ENCODE measurements at regions not wholly inside any gene's neighbourhood (a gene's known extent, or its start where the extent isn't known, plus 50 kb on each side); places are given as distances from the start of the nearest gene placed in this dataset.

DNA sequence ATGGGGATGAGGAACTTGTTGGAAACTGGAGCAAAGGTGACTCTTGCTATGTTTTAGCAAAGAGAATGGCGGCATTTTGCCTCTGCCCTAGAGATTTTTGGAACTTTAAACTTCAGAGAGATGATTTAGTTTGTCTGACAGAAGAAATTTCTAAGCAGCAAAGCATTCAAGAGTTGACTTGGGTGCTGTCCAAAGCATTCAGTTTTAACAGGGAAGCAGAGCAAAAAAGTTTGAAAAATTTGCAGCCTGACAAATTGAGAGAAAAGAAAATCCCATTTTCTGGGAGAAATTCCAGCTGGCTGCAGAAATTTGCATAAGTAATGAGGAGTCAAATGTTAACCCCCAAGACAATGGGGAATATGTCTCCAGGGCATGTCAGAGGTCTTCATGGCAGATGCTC, 682.3 kb upstream of the ST8SIA4 start:
- Histone ChIP-seq H3K23me2 (ENCODE audit: low read depth, low read length) (no peaks in the 10 kb centered on the region), H3K4me1 (replicated peaks in 1 of 4; ENCODE audit: control insufficient read depth in 3 of 4, insufficient read depth in 4 of 4, low read length in 3 of 4) (no peaks in the 10 kb centered on the region), H3K36me3 (ENCODE audit: control insufficient read depth in 2 of 4, insufficient read depth in 4 of 4, low read length in 3 of 4) (no peaks in the 10 kb centered on the region), H2BK120ac (replicated peaks; ENCODE audit: low read depth, low read length) (no peak overlapping the region), H2AFZ (ENCODE audit: low read length) (no peak overlapping the region), H4K5ac (ENCODE audit: insufficient read length, low read depth, low read length) (no peak overlapping the region), H2BK15ac (ENCODE audit: low read length) (no peak overlapping the region), H3K56ac (replicated peaks; ENCODE audit: insufficient read length, low read depth, low read length) (no peak overlapping the region), H3K4me3 (ENCODE audit: extremely low read depth in 1 of 4, insufficient read depth in 2 of 4, low read depth in 3 of 4, low read length in 4 of 4) (no peak overlapping the region), H3K23ac (ENCODE audit: insufficient read length) (no peak overlapping the region), H2BK5ac (ENCODE audit: low read depth, low read length) (no peak overlapping the region), H3K79me2 (ENCODE audit: control insufficient read depth in 1 of 2, insufficient read depth in 2 of 2, low read length in 2 of 2) (no peaks in the 10 kb centered on the region), H4K91ac (replicated peaks; ENCODE audit: insufficient read length, low read length) (no peak overlapping the region), H3K9me3 (ENCODE audit: insufficient read depth in 2 of 2, low read depth in 1 of 2, low read length in 1 of 2) (no peaks in the 10 kb centered on the region), H4K20me1 (replicated peaks in 1 of 2; ENCODE audit: control insufficient read depth in 1 of 2, insufficient read depth in 2 of 2, low read length in 2 of 2) (no peaks in the 10 kb centered on the region), H3K4ac (replicated peaks; ENCODE audit: insufficient read length, low read depth, low read length) (no peak overlapping the region), H2BK20ac (ENCODE audit: low read length) (no peak overlapping the region), H4K8ac (ENCODE audit: extremely low read depth, insufficient read depth, low read length) (no peak overlapping the region), H3K18ac (ENCODE audit: extremely low read depth, low read length) (no peak overlapping the region), H3K27me3 (replicated peaks in 1 of 4; ENCODE audit: control insufficient read depth in 3 of 4, extremely low read depth in 1 of 4, insufficient read depth in 3 of 4, low read length in 3 of 4) (no peaks in the 10 kb centered on the region), H3K79me1 (ENCODE audit: low read depth, low read length) (no peaks in the 10 kb centered on the region), H3K27ac (ENCODE audit: low read depth, low read length) (no peak overlapping the region), H3K9ac (replicated peaks in 1 of 4; ENCODE audit: extremely low read depth in 1 of 4, low read depth in 3 of 4, low read length in 3 of 4) (no peak overlapping the region), H3K14ac (ENCODE audit: insufficient read length) (no peak overlapping the region), H2AK5ac (ENCODE audit: low read depth, low read length) (no peak overlapping the region), H3K4me2 (ENCODE audit: insufficient read depth in 1 of 2, low read depth in 2 of 2, low read length in 2 of 2) (no peak overlapping the region), H2BK12ac (ENCODE audit: low read depth, low read length) (no peak overlapping the region)
- DNase-seq (ENCODE audit: low read depth in 1 of 2, low spot score in 2 of 2) (no peak), FAIRE-seq (no peak)
- POLR2A ChIA-PET (ENCODE audit: partially characterized antibody), result no interaction called here
- 86% methylated on average over 1 of the region's 1 CpG; no CpG with 5 or more reads in 1 of the 2 experiments for WGBS, 2 experiments (ENCODE audit: extremely low coverage in 1 of 2, insufficient coverage in 1 of 2, insufficient read length in 1 of 2, insufficient replicate concordance in 2 of 2, low coverage in 1 of 2, low lambda C conversion rate in 2 of 2, missing lambda C conversion rate in 1 of 2)
- CTCF ChIA-PET (ENCODE audit: partially characterized antibody), result no interaction called here
- TF ChIP-seq EGR1 (IDR thresholded peaks at IDR 0.05; ENCODE audit: borderline replicate concordance, low read depth, low read length) (no peak), RXRA (IDR thresholded peaks at IDR 0.05; ENCODE audit: insufficient read depth, low read depth, low read length) (no peak), KDM1A (IDR thresholded peaks at IDR 0.05; ENCODE audit: borderline replicate concordance, low read length) (no peak), BRCA1 (IDR thresholded peaks at IDR 0.05; ENCODE audit: low read depth, low read length) (no peak), YY1 (IDR thresholded peaks at IDR 0.05; ENCODE audit: low read depth, low read length) (no peak), SIX5 (IDR thresholded peaks at IDR 0.05; ENCODE audit: low read depth, low read length) (no peak), SP1 (IDR thresholded peaks at IDR 0.05; ENCODE audit: low read depth, low read length) (no peak), SIN3A (conservative IDR thresholded peaks at IDR 0.05 in 1 of 2, IDR thresholded peaks at IDR 0.05 in 1 of 2; ENCODE audit: low read depth in 1 of 2, low read length in 2 of 2) (no peak), HDAC6 (IDR thresholded peaks at IDR 0.05; ENCODE audit: low read depth, low read length) (no peak), SIRT6 (IDR thresholded peaks at IDR 0.05; ENCODE audit: low read length) (no peak), CTBP2 (IDR thresholded peaks at IDR 0.05; ENCODE audit: borderline replicate concordance, insufficient read depth, insufficient read length, low read length) (no peak), FOSL1 (IDR thresholded peaks at IDR 0.05; ENCODE audit: insufficient read depth, low read depth, low read length) (no peak), KDM5A (IDR thresholded peaks at IDR 0.05; ENCODE audit: low read length) (no peak), GTF2F1 (IDR thresholded peaks at IDR 0.05; ENCODE audit: borderline replicate concordance, low read depth, low read length) (no peak), NRF1 (IDR thresholded peaks at IDR 0.05; ENCODE audit: low read depth, low read length) (no peak), CHD1 (IDR thresholded peaks at IDR 0.05; ENCODE audit: low read depth, low read length) (no peak)

Measured in H1 (cell line).